HepG2 (cell line): ENCODE measurements at regions not wholly inside any gene's neighbourhood (a gene's known extent, or its start where the extent isn't known, plus 50 kb on each side); places are given as distances from the start of the nearest gene placed in this dataset.

Experiments used
- ATAC-seq: fragments of 200-7000 bp; cut with Tn5 transposase; 3 replicates; pipeline ENCODE4 v1.9.1; 2020; ENCODE audit warnings: mild to moderate bottlenecking, moderate library complexity
- BruUV-seq: library from RNA; stranded (reverse); fragments of 400-500 nt; replicated peaks from 2 replicates; lab custom pipeline; 2021; lab: Mats Ljungman, UMichigan
- CTCF ChIA-PET: fragments of 300-600 bp; formaldehyde crosslinking; extraction: SDS; loops from one replicate; lab custom pipeline; 2021; ENCODE audit warnings: low total read pairs, inconsistent platforms, low intra/inter-chr PET ratio; lab: Yijun Ruan, JAX
- POLR2A ChIA-PET: fragments of 350-600 bp; sonication (Branson Sonifier 250); formaldehyde crosslinking; loops from one replicate; lab custom pipeline; 2020; ENCODE audit warnings: antibody characterized with exemption, inconsistent platforms; lab: Yijun Ruan, JAX
- DNase-seq: peaks from one replicate; pipeline ENCODE4 v3.0.0-alpha.2; 2015; ENCODE audit warnings: low spot score
- FAIRE-seq: peaks from 3 replicates; lab custom pipeline; 2011; peaks lifted over from hg19 to GRCh38; lab: Jason Lieb, UNC
- H2AFZ ChIP-seq: one replicate; pipeline ENCODE4 v1.6.1; 2011; ENCODE audit warnings: low read length, inconsistent platforms
- H3K27ac ChIP-seq: fragments of 300-600 bp; 3 replicates; pipeline ENCODE4 v1.8.0; 2011; ENCODE audit warnings: mixed run types, mild to moderate bottlenecking, mixed read lengths, low read length, inconsistent platforms; ENCODE audit not compliant: insufficient read depth; ENCODE audit errors: extremely low read length
- H3K27me3 ChIP-seq, 2 experiments: fragments of 200-600 bp in 1 of 2; 2 replicates in 1 of 2; 3 replicates in 1 of 2; pipeline versions ENCODE4 v1.6.0 to v1.8.0; 2011; ENCODE audit warnings: low read length in 2 of 2, mild to moderate bottlenecking in 2 of 2, moderate library complexity in 2 of 2, inconsistent platforms in 1 of 2; ENCODE audit not compliant: insufficient read depth in 2 of 2, control insufficient read depth in 1 of 2
- H3K36me3 ChIP-seq, 2 experiments: fragments of 200-600 bp in 1 of 2; replicated peaks in 1 of 2; 2 replicates in 1 of 2; 3 replicates in 1 of 2; pipeline versions ENCODE4 v1.5.1 to v1.8.0; 2011; ENCODE audit warnings: low read length in 2 of 2, inconsistent platforms in 1 of 2; ENCODE audit not compliant: insufficient read depth in 2 of 2, control insufficient read depth in 1 of 2
- H3K4me1 ChIP-seq: 2 replicates; pipeline ENCODE4 v1.5.1; 2012; ENCODE audit warnings: low read length, inconsistent platforms; ENCODE audit not compliant: insufficient read depth
- H3K4me2 ChIP-seq: 2 replicates; pipeline ENCODE4 v1.6.0; 2011; ENCODE audit warnings: low read depth, low read length, inconsistent platforms
- H3K4me3 ChIP-seq, 3 experiments: fragments of 200-600 bp in 1 of 3; sonication (generic), shearing (Covaris generic) in 1 of 3; replicated peaks in 1 of 3; 2 replicates each; pipeline ENCODE4 v1.5.1; 2011 to 2016; ENCODE audit warnings: low read length in 3 of 3, inconsistent platforms in 2 of 3, low read depth in 2 of 3, mild to moderate bottlenecking in 2 of 3, control low read depth in 1 of 3, mixed read lengths in 1 of 3; ENCODE audit not compliant: insufficient read depth in 1 of 3
- H3K79me2 ChIP-seq: one replicate; pipeline ENCODE4 v1.6.1; 2011; ENCODE audit warnings: low read length, inconsistent platforms; ENCODE audit not compliant: insufficient read depth
- H3K9ac ChIP-seq: 2 replicates; pipeline ENCODE4 v1.6.0; 2011; ENCODE audit warnings: mild to moderate bottlenecking, low read depth, low read length, inconsistent platforms; ENCODE audit not compliant: insufficient read depth
- H3K9me3 ChIP-seq: 2 replicates; pipeline ENCODE4 v1.5.1; 2012; ENCODE audit warnings: mild to moderate bottlenecking, low read length
- H4K20me1 ChIP-seq: 2 replicates; pipeline ENCODE4 v1.6.0; 2011; ENCODE audit warnings: inconsistent platforms, mild to moderate bottlenecking, low read length, moderate library complexity; ENCODE audit not compliant: insufficient read depth
- CREB1 ChIP-seq, 2 experiments: fragments of 450-650 bp in 1 of 2; IDR thresholded peaks; 2 replicates each; pipeline ENCODE4 v1.6.1; 2016 to 2017; ENCODE audit warnings: control low read depth in 1 of 2, mild to moderate bottlenecking in 1 of 2, missing compliant biosample characterization in 1 of 2, missing genetic modification characterization in 1 of 2
- HNF4A ChIP-seq: sonication (generic); formaldehyde crosslinking; IDR thresholded peaks from 2 replicates; pipeline ENCODE4 v1.4.0; 2020; ENCODE audit warnings: missing genetic modification reagents
- NFIC ChIP-seq: IDR thresholded peaks from 2 replicates; pipeline ENCODE4 v1.6.1; 2012; ENCODE audit warnings: mild to moderate bottlenecking, low read length, inconsistent platforms
- ZBTB1 ChIP-seq: sonication (generic); formaldehyde crosslinking; IDR thresholded peaks from 2 replicates; pipeline ENCODE4 v1.4.0; 2020; ENCODE audit warnings: missing genetic modification reagents, borderline replicate concordance
- ZNF230 ChIP-seq: sonication (generic); formaldehyde crosslinking; IDR thresholded peaks from 2 replicates; pipeline ENCODE4 v1.4.0; 2020; ENCODE audit warnings: mild to moderate bottlenecking, missing genetic modification reagents
- ZNF546 ChIP-seq: sonication (generic); formaldehyde crosslinking; conservative IDR thresholded peaks from 2 replicates; pipeline ENCODE4 v1.8.1; 2023; ENCODE audit warnings: mild to moderate bottlenecking, missing genetic modification reagents
- ZNF550 ChIP-seq: sonication (generic); formaldehyde crosslinking; IDR thresholded peaks from 2 replicates; pipeline ENCODE4 v1.4.0; 2020; ENCODE audit warnings: mild to moderate bottlenecking, missing genetic modification reagents, borderline replicate concordance
- ZNF737 ChIP-seq: sonication (generic); formaldehyde crosslinking; IDR thresholded peaks from 2 replicates; pipeline ENCODE4 v1.5.0; 2020; ENCODE audit warnings: missing genetic modification reagents, mild to moderate bottlenecking, borderline replicate concordance
- ZNF780A ChIP-seq: sonication (generic); formaldehyde crosslinking; IDR thresholded peaks from 2 replicates; pipeline ENCODE4 v1.8.0; 2022; ENCODE audit warnings: mild to moderate bottlenecking, missing genetic modification reagents, moderate library complexity
- WGBS: methylation state at CpG from one replicate; pipeline ENCODE4 v1.1.6; 2017; ENCODE audit warnings: low lambda C conversion rate; 5-methylcytosine and 5-hydroxymethylcytosine counted together
- in situ Hi-C: cut with HindIII; loops from 2 replicates; pipeline ENCODE4 v1.10.0; 2017; ENCODE audit warnings: low pct_unique_long_range_greater_than_20kb; ENCODE audit not compliant: extremely low pct_ligation_motif_present
- intact Hi-C: fragments of 100-400 bp; cut with micrococcal nuclease; formaldehyde crosslinking; loops from one replicate; pipeline ENCODE4 v1.10.0; 2022; ENCODE audit not compliant: unreplicated experiment
- TF ChIP-seq, protein P1 (sequence below): sonication (generic); formaldehyde crosslinking; IDR thresholded peaks from one replicate; pipeline ENCODE4 v1.5.1; 2020; ENCODE audit warnings: mild to moderate bottlenecking, missing genetic modification reagents; ENCODE audit errors: not compliant biosample characterization

DNA sequence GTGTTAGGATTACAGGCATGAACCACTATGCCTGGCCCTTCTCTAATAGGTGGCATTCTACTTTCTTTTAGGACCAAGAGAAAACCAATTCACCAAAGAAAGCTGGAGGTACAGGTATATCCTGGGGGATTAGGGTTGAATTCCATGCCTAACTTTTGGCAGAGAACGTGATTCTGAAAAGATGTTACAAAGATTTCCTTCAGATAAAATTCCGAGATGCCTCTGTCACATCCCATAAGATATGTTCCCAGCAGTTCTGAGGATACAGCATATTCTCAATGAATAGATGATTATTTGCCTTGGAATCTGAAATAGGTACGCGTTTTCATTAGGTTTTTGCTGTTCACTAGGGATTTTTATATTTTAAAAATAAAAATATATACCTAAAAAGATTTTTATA is 111.9 kb upstream of the KRAS start:
- intact Hi-C loops, result no loop called here
- no peak overlapping the region for H3K27ac ChIP-seq
- no TSS peak for BruUV-seq
- in situ Hi-C loops, result no loop called here
- ChIA-PET CTCF (no interaction called here), POLR2A (no interaction called here)
- no peaks in the 10 kb centered on the region for H3K79me2 ChIP-seq
- no peak overlapping the region for H3K4me3 ChIP-seq
- no peaks in the 10 kb centered on the region for H3K9me3 ChIP-seq
- no peak for FAIRE-seq
- H2AFZ ChIP-seq, result no peak overlapping the region
- no peak overlapping the region for H3K4me2 ChIP-seq
- no peaks in the 10 kb centered on the region for H4K20me1 ChIP-seq
- no peaks in the 10 kb centered on the region for H3K4me1 ChIP-seq
- 52% methylated on average over 4 of the region's 4 CpGs for WGBS
- no peaks in the 10 kb centered on the region for H3K27me3 ChIP-seq
- TF ChIP-seq CREB1 (IDR thresholded peaks at IDR 0.05) (no peak), CREB1 (CRISPR knock-in tag; IDR thresholded peaks at IDR 0.05) (no peak), ZNF546 (CRISPR knock-in tag) (no peak), ZNF230 (CRISPR knock-in tag) (no peak), ZNF780A (CRISPR knock-in tag) (no peak), ZNF737 (CRISPR knock-in tag) (no peak), NFIC (no peak), HNF4A (CRISPR knock-in tag) (no peak), ZNF550 (CRISPR knock-in tag) (no peak), ZBTB1 (no peak)
- no peak overlapping the region for H3K9ac ChIP-seq
- ATAC-seq, result no peak
- DNase-seq, result no peak
- no peaks in the 10 kb centered on the region for H3K36me3 ChIP-seq

DNA sequence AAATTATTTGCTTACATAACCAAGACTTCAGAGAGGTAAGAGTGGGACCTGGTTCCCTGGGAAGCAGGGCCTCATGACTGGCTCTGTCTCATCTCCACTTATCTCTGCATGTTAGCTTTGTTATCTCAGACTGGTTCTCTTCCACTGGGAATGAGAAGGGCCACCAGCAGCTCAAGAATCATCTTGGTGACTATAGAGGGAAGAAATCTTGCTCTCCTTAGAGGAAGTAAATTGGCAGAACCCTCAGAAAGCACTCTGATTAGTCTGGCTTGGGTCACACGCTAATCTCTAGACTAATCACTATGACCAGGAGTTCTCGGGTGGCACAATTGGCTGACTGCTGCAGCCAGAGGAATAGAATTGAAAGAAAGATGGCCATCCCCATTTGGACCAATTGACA is 110.8 kb upstream of the KRAS start:
- no peak overlapping the region for H3K4me3 ChIP-seq
- ATAC-seq, result no peak

More for the DNA sequence above, 110.8 kb upstream of the KRAS start:
- Histone ChIP-seq H2AFZ (no peak overlapping the region), H4K20me1 (no peaks in the 10 kb centered on the region), H3K9ac (no peak overlapping the region), H3K27me3 (no peaks in the 10 kb centered on the region), H3K4me2 (no peak overlapping the region), H3K4me1 (no peaks in the 10 kb centered on the region), H3K36me3 (no peaks in the 10 kb centered on the region), H3K9me3 (no peaks in the 10 kb centered on the region), H3K79me2 (no peaks in the 10 kb centered on the region), H3K27ac (no peak overlapping the region)
- CTCF ChIA-PET, result no interaction called here
- WGBS, result 61% methylated on average over 2 of the region's 2 CpGs
- DNase-seq (no peak), FAIRE-seq (no peak)
- TF ChIP-seq, protein P1, sequence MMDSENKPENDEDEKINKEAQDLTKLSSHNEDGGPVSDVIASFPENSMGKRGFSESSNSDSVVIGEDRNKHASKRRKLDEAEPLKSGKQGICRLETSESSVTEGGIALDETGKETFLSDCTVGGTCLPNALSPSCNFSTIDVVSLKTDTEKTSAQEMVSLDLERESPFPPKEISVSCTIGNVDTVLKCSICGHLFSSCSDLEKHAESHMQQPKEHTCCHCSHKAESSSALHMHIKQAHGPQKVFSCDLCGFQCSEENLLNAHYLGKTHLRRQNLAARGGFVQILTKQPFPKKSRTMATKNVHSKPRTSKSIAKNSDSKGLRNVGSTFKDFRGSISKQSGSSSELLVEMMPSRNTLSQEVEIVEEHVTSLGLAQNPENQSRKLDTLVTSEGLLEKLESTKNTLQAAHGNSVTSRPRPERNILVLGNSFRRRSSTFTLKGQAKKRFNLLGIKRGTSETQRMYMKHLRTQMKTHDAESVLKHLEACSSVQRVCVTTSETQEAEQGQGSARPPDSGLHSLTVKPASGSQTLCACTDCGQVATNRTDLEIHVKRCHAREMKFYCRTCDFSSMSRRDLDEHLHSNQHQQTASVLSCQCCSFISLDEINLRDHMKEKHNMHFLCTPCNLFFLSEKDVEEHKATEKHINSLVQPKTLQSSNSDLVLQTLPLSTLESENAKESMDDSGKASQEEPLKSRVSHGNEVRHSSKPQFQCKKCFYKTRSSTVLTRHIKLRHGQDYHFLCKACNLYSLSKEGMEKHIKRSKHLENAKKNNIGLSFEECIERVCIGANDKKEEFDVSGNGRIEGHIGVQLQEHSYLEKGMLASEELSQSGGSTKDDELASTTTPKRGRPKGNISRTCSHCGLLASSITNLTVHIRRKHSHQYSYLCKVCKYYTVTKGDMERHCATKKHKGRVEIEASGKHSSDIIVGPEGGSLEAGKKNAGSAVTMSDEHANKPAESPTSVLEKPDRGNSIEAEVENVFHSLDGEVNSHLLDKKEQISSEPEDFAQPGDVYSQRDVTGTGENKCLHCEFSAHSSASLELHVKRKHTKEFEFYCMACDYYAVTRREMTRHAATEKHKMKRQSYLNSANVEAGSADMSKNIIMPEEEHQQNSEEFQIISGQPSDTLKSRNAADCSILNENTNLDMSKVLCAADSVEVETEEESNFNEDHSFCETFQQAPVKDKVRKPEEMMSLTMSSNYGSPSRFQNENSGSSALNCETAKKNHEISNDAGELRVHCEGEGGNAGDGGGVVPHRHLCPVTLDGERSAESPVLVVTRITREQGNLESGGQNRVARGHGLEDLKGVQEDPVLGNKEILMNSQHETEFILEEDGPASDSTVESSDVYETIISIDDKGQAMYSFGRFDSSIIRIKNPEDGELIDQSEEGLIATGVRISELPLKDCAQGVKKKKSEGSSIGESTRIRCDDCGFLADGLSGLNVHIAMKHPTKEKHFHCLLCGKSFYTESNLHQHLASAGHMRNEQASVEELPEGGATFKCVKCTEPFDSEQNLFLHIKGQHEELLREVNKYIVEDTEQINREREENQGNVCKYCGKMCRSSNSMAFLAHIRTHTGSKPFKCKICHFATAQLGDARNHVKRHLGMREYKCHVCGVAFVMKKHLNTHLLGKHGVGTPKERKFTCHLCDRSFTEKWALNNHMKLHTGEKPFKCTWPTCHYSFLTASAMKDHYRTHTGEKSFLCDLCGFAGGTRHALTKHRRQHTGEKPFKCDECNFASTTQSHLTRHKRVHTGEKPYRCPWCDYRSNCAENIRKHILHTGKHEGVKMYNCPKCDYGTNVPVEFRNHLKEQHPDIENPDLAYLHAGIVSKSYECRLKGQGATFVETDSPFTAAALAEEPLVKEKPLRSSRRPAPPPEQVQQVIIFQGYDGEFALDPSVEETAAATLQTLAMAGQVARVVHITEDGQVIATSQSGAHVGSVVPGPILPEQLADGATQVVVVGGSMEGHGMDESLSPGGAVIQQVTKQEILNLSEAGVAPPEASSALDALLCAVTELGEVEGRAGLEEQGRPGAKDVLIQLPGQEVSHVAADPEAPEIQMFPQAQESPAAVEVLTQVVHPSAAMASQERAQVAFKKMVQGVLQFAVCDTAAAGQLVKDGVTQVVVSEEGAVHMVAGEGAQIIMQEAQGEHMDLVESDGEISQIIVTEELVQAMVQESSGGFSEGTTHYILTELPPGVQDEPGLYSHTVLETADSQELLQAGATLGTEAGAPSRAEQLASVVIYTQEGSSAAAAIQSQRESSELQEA (CRISPR knock-in tag), result no peak
- intact Hi-C loops (no loop called here), in situ Hi-C loops (no loop called here)
- POLR2A ChIA-PET, result no interaction called here
- BruUV-seq, result no TSS peak
